ENCODE measurements at regions not wholly inside any gene's neighbourhood (a gene's known extent, or its start where the extent isn't known, plus 50 kb on each side); places are given as distances from the start of the nearest gene placed in this dataset.

DNA sequence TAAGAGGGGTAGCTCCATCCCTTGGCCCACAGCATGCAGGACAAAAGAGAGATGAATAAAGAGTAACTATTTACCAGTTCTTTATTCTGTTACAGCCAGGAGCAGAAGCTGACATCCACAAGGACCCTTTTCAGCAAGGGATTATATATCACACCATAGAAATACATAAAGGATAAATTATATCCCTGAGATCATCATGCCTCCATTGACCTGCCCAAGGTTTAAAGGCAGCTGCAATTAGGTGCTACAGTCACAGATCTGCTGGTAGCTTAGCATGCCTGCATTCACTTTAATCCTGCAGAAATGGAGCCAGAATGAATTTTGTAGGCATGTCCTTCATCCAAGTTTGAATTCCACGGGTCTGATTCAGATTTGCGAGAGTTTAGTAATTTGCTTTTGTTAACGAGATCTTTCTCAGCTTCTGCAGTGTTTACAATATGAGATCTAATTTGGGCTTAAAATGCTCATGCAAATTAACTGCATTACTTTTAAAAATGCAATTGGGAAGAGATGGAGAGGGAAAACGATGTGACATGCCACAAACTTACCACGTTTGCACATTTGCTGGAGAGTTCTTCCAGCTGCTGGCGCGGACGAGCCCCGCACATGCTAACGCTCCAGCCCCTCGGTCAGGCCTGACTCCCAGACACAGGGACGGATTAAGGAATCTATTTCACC lies 327.0 kb upstream of the NOCT start:
- intact Hi-C loops (cut with DNase I; ENCODE audit: low total_unique reads), result no loop called here
- DNase-seq, result no peak
- no peak overlapping the region for H3K27ac ChIP-seq
- TF ChIP-seq, protein P1, sequence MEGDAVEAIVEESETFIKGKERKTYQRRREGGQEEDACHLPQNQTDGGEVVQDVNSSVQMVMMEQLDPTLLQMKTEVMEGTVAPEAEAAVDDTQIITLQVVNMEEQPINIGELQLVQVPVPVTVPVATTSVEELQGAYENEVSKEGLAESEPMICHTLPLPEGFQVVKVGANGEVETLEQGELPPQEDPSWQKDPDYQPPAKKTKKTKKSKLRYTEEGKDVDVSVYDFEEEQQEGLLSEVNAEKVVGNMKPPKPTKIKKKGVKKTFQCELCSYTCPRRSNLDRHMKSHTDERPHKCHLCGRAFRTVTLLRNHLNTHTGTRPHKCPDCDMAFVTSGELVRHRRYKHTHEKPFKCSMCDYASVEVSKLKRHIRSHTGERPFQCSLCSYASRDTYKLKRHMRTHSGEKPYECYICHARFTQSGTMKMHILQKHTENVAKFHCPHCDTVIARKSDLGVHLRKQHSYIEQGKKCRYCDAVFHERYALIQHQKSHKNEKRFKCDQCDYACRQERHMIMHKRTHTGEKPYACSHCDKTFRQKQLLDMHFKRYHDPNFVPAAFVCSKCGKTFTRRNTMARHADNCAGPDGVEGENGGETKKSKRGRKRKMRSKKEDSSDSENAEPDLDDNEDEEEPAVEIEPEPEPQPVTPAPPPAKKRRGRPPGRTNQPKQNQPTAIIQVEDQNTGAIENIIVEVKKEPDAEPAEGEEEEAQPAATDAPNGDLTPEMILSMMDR (IDR thresholded peaks at IDR 0.05), result no peak
- no peak for TF ChIP-seq POLR2A (IDR thresholded peaks at IDR 0.05)
- no peaks in the 10 kb centered on the region for H3K4me1 ChIP-seq
- no peaks in the 10 kb centered on the region for H3K27me3 ChIP-seq
- no peak overlapping the region for H3K4me3 ChIP-seq
- no peaks in the 10 kb centered on the region for H3K36me3 ChIP-seq
- no peaks in the 10 kb centered on the region for H3K9me3 ChIP-seq

GRCh38 chr4:138686106-138686835 lies 329.3 kb upstream of the NOCT start:
- no peaks in the 10 kb centered on the region for H3K27me3 ChIP-seq

GRCh38 chr4:138685316-138685715 lies 330.3 kb upstream of the NOCT start:
- TF ChIP-seq, protein P1 (IDR thresholded peaks at IDR 0.05), result no peak
- TF ChIP-seq POLR2A (IDR thresholded peaks at IDR 0.05), result no peak
- no peak for DNase-seq
- no peak overlapping the region for H3K27ac ChIP-seq
- no peaks in the 10 kb centered on the region for H3K4me1 ChIP-seq
- no peaks in the 10 kb centered on the region for H3K27me3 ChIP-seq
- no peaks in the 10 kb centered on the region for H3K9me3 ChIP-seq
- intact Hi-C loops (cut with DNase I; ENCODE audit: low total_unique reads), result no loop called here
- H3K4me3 ChIP-seq, result no peak overlapping the region
- no peaks in the 10 kb centered on the region for H3K36me3 ChIP-seq

More at GRCh38 chr4:138686106-138686835, 329.3 kb upstream of the NOCT start:
- intact Hi-C loops (cut with DNase I; ENCODE audit: low total_unique reads), result no loop called here
- H3K36me3 ChIP-seq, result no peaks in the 10 kb centered on the region
- DNase-seq, result no peak
- TF ChIP-seq, protein P1 (IDR thresholded peaks at IDR 0.05), result no peak
- TF ChIP-seq POLR2A (IDR thresholded peaks at IDR 0.05), result no peak
- H3K27ac ChIP-seq, result no peak overlapping the region
- no peak overlapping the region for H3K4me3 ChIP-seq
- no peaks in the 10 kb centered on the region for H3K9me3 ChIP-seq
- no peaks in the 10 kb centered on the region for H3K4me1 ChIP-seq

- no peaks in the 10 kb centered on the region for H3K9me3 ChIP-seq
- peak; percentile 79 to 80 for DNase-seq
- H3K27me3 ChIP-seq, result no peaks in the 10 kb centered on the region
- TF ChIP-seq POLR2A (IDR thresholded peaks at IDR 0.05), result no peak
- TF ChIP-seq, protein P1 (IDR thresholded peaks at IDR 0.05), result peak; percentile 83 to 94 (median 88)
- no peaks in the 10 kb centered on the region for H3K4me1 ChIP-seq
- intact Hi-C loops (cut with DNase I; ENCODE audit: low total_unique reads), result no loop called here
- no peak overlapping the region for H3K27ac ChIP-seq
- no peak overlapping the region for H3K4me3 ChIP-seq
- no peaks in the 10 kb centered on the region for H3K36me3 ChIP-seq
These were observed 334.5 kb upstream of the NOCT start for GRCh38 chr4:138680989-138681604.

DNA sequence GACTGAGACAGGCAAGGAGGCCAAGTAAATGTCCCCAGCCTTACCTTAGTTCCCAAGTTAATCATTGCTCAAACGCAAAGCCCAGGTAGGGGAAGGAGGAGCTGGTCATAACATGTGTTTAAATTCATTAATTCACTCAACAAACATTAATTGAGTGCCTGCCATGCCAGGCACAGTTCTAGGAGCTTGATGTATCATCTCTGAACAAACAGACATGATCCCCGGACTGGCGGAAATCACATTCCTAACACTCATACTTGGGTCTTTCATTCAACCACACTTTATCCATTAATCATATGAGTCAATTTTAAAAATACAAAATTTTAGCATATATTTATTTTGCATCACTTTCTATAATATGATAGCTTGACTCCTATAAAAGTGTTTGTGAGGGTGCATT lies 335.3 kb upstream of the NOCT start:
- H3K4me3 ChIP-seq, result no peak overlapping the region
- no peaks in the 10 kb centered on the region for H3K36me3 ChIP-seq
- TF ChIP-seq, protein P1 (IDR thresholded peaks at IDR 0.05), result no peak
- TF ChIP-seq POLR2A (IDR thresholded peaks at IDR 0.05), result no peak
- H3K27ac ChIP-seq, result no peak overlapping the region
- intact Hi-C loops (cut with DNase I; ENCODE audit: low total_unique reads), result no loop called here
- DNase-seq, result no peak
- H3K4me1 ChIP-seq, result no peaks in the 10 kb centered on the region
- no peaks in the 10 kb centered on the region for H3K27me3 ChIP-seq
- no peaks in the 10 kb centered on the region for H3K9me3 ChIP-seq

Measured in uterus (tissue), 3 donors.